Trophoblast cell (in vitro differentiated cells and primary cell): ENCODE measurements at regions not wholly inside any gene's neighbourhood (a gene's known extent, or its start where the extent isn't known, plus 50 kb on each side); places are given as distances from the start of the nearest gene placed in this dataset.
"Not testable (repeated sequence)": the region's sequence is repeated elsewhere in the genome, so short reads cannot be mapped to it uniquely, and the experiment has no call there.

ENCODE experiments used
- DNase-seq, 2 donors: peaks; one replicate each; pipeline ENCODE4 v3.0.0-alpha.2; 2016
- H2AFZ ChIP-seq: 2 replicates; pipeline ENCODE4 v1.6.1; 2013; ENCODE audit warnings: low read length, moderate library complexity, mild to moderate bottlenecking; ENCODE audit not compliant: insufficient read depth, poor library complexity
- H2AK5ac ChIP-seq: 2 replicates; pipeline ENCODE4 v1.6.1; 2013; ENCODE audit warnings: mild to moderate bottlenecking, low read length
- H2BK120ac ChIP-seq: 2 replicates; pipeline ENCODE4 v1.6.1; 2013; ENCODE audit warnings: low read length, mild to moderate bottlenecking, moderate library complexity; ENCODE audit not compliant: insufficient read depth, poor library complexity
- H2BK12ac ChIP-seq: 2 replicates; pipeline ENCODE4 v1.6.1; 2013; ENCODE audit warnings: mild to moderate bottlenecking, low read length, moderate library complexity
- H2BK5ac ChIP-seq: 2 replicates; pipeline ENCODE4 v1.6.1; 2013; ENCODE audit warnings: low read length, low read depth, moderate library complexity, mild to moderate bottlenecking; ENCODE audit not compliant: poor library complexity
- H3K14ac ChIP-seq: 2 replicates; pipeline ENCODE4 v1.6.1; 2013; ENCODE audit warnings: mild to moderate bottlenecking, low read length
- H3K18ac ChIP-seq: 2 replicates; pipeline ENCODE4 v1.6.1; 2013; ENCODE audit warnings: mild to moderate bottlenecking, low read length
- H3K23ac ChIP-seq: 2 replicates; pipeline ENCODE4 v1.6.1; 2013; ENCODE audit warnings: low read length
- H3K27ac ChIP-seq: 2 replicates; pipeline ENCODE4 v1.5.1; 2013; ENCODE audit warnings: low read depth, mild to moderate bottlenecking, inconsistent platforms, low read length, moderate library complexity
- H3K27me3 ChIP-seq: 2 replicates; pipeline ENCODE4 v1.6.1; 2013; ENCODE audit warnings: inconsistent platforms, mild to moderate bottlenecking, low read length, moderate library complexity; ENCODE audit not compliant: insufficient read depth
- H3K36me3 ChIP-seq, 2 experiments: 1 replicate in 1 of 2; 2 replicates in 1 of 2; pipeline ENCODE4 v1.6.1; 2013; ENCODE audit warnings: low read length in 2 of 2, mild to moderate bottlenecking in 2 of 2, moderate library complexity in 1 of 2; ENCODE audit not compliant: insufficient read depth in 2 of 2, control insufficient read depth in 1 of 2
- H3K4ac ChIP-seq: 2 replicates; pipeline ENCODE4 v1.6.1; 2013; ENCODE audit warnings: low read depth, mild to moderate bottlenecking, low read length, moderate library complexity
- H3K4me1 ChIP-seq, 2 experiments: 1 replicate in 1 of 2; 2 replicates in 1 of 2; pipeline ENCODE4 v1.6.1; 2013; ENCODE audit warnings: low read length in 2 of 2, mild to moderate bottlenecking in 2 of 2, moderate library complexity in 1 of 2; ENCODE audit not compliant: insufficient read depth in 2 of 2, control insufficient read depth in 1 of 2
- H3K4me2 ChIP-seq: 2 replicates; pipeline ENCODE4 v1.6.1; 2013; ENCODE audit warnings: inconsistent platforms, mild to moderate bottlenecking, low read length, moderate library complexity
- H3K4me3 ChIP-seq: 2 replicates; pipeline ENCODE4 v1.5.1; 2013; ENCODE audit warnings: mild to moderate bottlenecking, low read depth, low read length, inconsistent platforms
- H3K79me1 ChIP-seq: one replicate; pipeline ENCODE4 v1.6.1; 2013; ENCODE audit warnings: low read length
- H3K79me2 ChIP-seq: 2 replicates; pipeline ENCODE4 v1.6.1; 2013; ENCODE audit warnings: low read length, mild to moderate bottlenecking; ENCODE audit not compliant: control insufficient read depth, insufficient read depth, poor library complexity
- H3K9ac ChIP-seq: 2 replicates; pipeline ENCODE4 v1.6.1; 2013; ENCODE audit warnings: mild to moderate bottlenecking, low read length
- H3K9me3 ChIP-seq: 2 replicates; pipeline ENCODE4 v1.6.1; 2013; ENCODE audit warnings: low read depth, mild to moderate bottlenecking, control low read depth, inconsistent platforms, low read length; ENCODE audit not compliant: insufficient read depth
- H4K12ac ChIP-seq: 2 replicates; pipeline ENCODE4 v1.6.1; 2013; ENCODE audit warnings: low read depth, mild to moderate bottlenecking, low read length, moderate library complexity
- H4K8ac ChIP-seq: 2 replicates; pipeline ENCODE4 v1.6.1; 2013; ENCODE audit warnings: low read depth, mild to moderate bottlenecking, low read length, moderate library complexity
- H4K91ac ChIP-seq: one replicate; pipeline ENCODE4 v1.6.1; 2013; ENCODE audit warnings: low read depth, mild to moderate bottlenecking, low read length, moderate library complexity
- WGBS: extraction: QIAGEN DNeasy Blood & Tissue Kit; methylation state at CpG from one replicate; pipeline ENCODE4 v1.1.7; 2013; ENCODE audit warnings: missing lambda C conversion rate; ENCODE audit not compliant: insufficient read length, insufficient coverage; ENCODE audit errors: extremely low coverage; 5-methylcytosine and 5-hydroxymethylcytosine counted together

- H3K4me3 ChIP-seq, H3K18ac ChIP-seq, H4K12ac ChIP-seq, H2BK5ac ChIP-seq, H3K79me2 ChIP-seq, H3K79me1 ChIP-seq, H3K23ac ChIP-seq, H2AK5ac ChIP-seq, H3K4ac ChIP-seq, H2BK120ac ChIP-seq, H4K91ac ChIP-seq, H3K27ac ChIP-seq, H4K8ac ChIP-seq, H3K4me2 ChIP-seq, H3K14ac ChIP-seq, H2AFZ ChIP-seq, H3K36me3 ChIP-seq, H3K27me3 ChIP-seq, H3K4me1 ChIP-seq, H2BK12ac ChIP-seq, H3K9ac ChIP-seq, DNase-seq: not testable (repeated sequence)
- no CpG with 5 or more reads among the region's 8 CpGs for WGBS
- H3K9me3 ChIP-seq: peaks cover 11% of the 10 kb centered on the region
These were observed 810.6 kb downstream of the SLC6A15 start for GRCh38 chr12:84101963-84102362.

DNA sequence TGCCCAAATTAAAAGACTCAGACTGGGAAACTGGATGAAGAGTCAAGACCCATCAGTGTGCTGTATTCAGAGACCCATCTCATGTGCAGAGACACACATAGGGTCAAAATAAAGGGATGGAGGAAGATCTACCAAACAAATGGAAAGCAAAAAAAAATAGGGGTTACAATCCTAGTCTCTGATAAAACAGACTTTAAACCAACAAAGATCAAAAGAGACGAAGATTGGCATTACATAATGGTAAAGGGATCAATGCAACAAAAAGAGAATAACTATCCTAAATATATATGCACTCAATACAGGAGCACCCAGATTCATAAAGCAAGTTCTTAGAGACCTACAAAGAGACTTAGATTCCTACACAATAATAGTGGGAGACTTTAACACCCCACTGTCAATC, 813.0 kb downstream of the SLC6A15 start:
- H3K79me1 ChIP-seq, H2BK120ac ChIP-seq, H3K4ac ChIP-seq, H3K4me2 ChIP-seq, H3K14ac ChIP-seq, H2BK5ac ChIP-seq, H2AFZ ChIP-seq, H3K36me3 ChIP-seq, H3K79me2 ChIP-seq, H4K12ac ChIP-seq, H4K8ac ChIP-seq, H3K4me1 ChIP-seq, H3K23ac ChIP-seq, H3K4me3 ChIP-seq, H3K27ac ChIP-seq, H4K91ac ChIP-seq, H2AK5ac ChIP-seq, H2BK12ac ChIP-seq, H3K18ac ChIP-seq, H3K9ac ChIP-seq, H3K27me3 ChIP-seq: not testable (repeated sequence)
- WGBS: no CpG with 5 or more reads among the region's 1 CpG
- H3K9me3 ChIP-seq: peaks cover 11% of the 10 kb centered on the region
- peak in 1 of 2 donors; percentile 28 for DNase-seq

GRCh38 chr12:84091651-84092050, 820.9 kb downstream of the SLC6A15 start:
- no peak overlapping the region for H3K9ac ChIP-seq
- H3K79me1 ChIP-seq: no peaks in the 10 kb centered on the region
- H2AFZ ChIP-seq: no peak overlapping the region
- no peak overlapping the region for H2BK12ac ChIP-seq
- H2AK5ac ChIP-seq: peak overlapping the region; percentile 19
- no peak overlapping the region for H3K14ac ChIP-seq
- no peak overlapping the region for H4K8ac ChIP-seq
- WGBS: no CpG with 5 or more reads among the region's 4 CpGs
- peaks cover 5% of the 10 kb centered on the region for H3K9me3 ChIP-seq
- no peak overlapping the region for H4K91ac ChIP-seq
- H4K12ac ChIP-seq: no peak overlapping the region
- DNase-seq: no peak
- H3K23ac ChIP-seq: no peak overlapping the region
- H2BK120ac ChIP-seq: no peak overlapping the region
- H3K4me3 ChIP-seq: no peak overlapping the region
- no peaks in the 10 kb centered on the region for H3K4me1 ChIP-seq
- H2BK5ac ChIP-seq: no peak overlapping the region
- no peak overlapping the region for H3K18ac ChIP-seq
- H3K36me3 ChIP-seq: no peaks in the 10 kb centered on the region
- no peaks in the 10 kb centered on the region for H3K27me3 ChIP-seq
- no peak overlapping the region for H3K27ac ChIP-seq
- H3K4ac ChIP-seq: no peak overlapping the region
- no peaks in the 10 kb centered on the region for H3K79me2 ChIP-seq
- H3K4me2 ChIP-seq: no peak overlapping the region

DNA sequence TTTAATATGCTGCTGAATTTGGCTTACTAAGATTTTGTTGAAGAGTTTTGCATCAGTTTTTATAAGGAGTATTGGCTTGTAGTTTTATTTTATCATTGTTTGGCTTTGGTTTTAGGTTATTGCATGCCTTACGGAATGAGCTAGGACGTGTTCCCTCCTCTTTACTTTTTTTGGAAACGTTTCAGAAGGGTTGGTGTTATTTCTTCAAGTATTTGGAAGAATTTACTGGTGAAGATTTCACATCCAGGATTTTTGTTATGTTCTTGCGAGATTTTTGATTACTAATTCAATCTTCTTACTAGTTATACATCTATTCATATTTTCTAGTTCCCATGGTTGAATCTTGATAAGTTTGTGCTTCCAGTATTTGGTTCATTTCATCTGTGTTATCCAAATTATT, 823.2 kb downstream of the SLC6A15 start:
- H4K8ac ChIP-seq: no peak overlapping the region
- H2AK5ac ChIP-seq: no peak overlapping the region
- H3K9ac ChIP-seq: no peak overlapping the region
- no peak overlapping the region for H2BK12ac ChIP-seq
- H3K23ac ChIP-seq: no peak overlapping the region
- no peak overlapping the region for H3K4me2 ChIP-seq
- WGBS: no CpG with 5 or more reads among the region's 4 CpGs
- H3K27ac ChIP-seq: no peak overlapping the region
- no peak overlapping the region for H2BK120ac ChIP-seq
- no peak for DNase-seq
- H2AFZ ChIP-seq: no peak overlapping the region
- no peak overlapping the region for H3K4ac ChIP-seq
- no peak overlapping the region for H4K91ac ChIP-seq
- peaks cover 5% of the 10 kb centered on the region for H3K9me3 ChIP-seq
- no peak overlapping the region for H3K18ac ChIP-seq
- no peak overlapping the region for H2BK5ac ChIP-seq
- H3K4me3 ChIP-seq: no peak overlapping the region
- no peaks in the 10 kb centered on the region for H3K36me3 ChIP-seq
- no peaks in the 10 kb centered on the region for H3K79me1 ChIP-seq
- H3K79me2 ChIP-seq: no peaks in the 10 kb centered on the region
- no peak overlapping the region for H4K12ac ChIP-seq
- H3K27me3 ChIP-seq: no peaks in the 10 kb centered on the region
- H3K14ac ChIP-seq: no peak overlapping the region
- H3K4me1 ChIP-seq: no peaks in the 10 kb centered on the region
